HG03354 (cell line): ENCODE measurements at regions not wholly inside any gene's neighbourhood (a gene's known extent, or its start where the extent isn't known, plus 50 kb on each side); places are given as distances from the start of the nearest gene placed in this dataset.
"Not testable (repeated sequence)": the region's sequence is repeated elsewhere in the genome, so short reads cannot be mapped to it uniquely, and the experiment has no call there.

Source experiments
- ATAC-seq: cut with Tn5 transposase; IDR thresholded peaks from one replicate; pipeline ENCODE4 v1.9.1; 2021; ENCODE audit warnings: mild to moderate bottlenecking; ENCODE audit not compliant: unreplicated experiment, poor library complexity, severe bottlenecking

DNA sequence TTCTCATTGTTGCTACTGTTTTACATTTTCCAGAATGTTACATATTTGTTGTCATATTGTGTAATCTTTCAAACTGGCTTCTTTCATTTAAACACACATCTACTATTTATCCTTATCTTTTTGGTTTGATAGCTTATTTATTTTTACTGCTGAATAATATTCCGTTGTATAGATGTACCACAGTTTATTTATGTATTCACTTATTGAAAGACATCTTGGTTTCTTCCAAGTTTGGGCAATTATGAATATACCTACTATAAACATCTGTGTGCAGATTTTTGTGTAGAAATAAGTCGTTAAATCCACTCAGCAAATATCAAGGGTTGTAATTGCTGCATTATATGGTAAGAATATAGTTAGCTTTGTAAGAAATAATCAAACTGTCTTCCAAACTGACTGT lies 669.2 kb downstream of the TNS3 start:
- no peak for ATAC-seq

DNA sequence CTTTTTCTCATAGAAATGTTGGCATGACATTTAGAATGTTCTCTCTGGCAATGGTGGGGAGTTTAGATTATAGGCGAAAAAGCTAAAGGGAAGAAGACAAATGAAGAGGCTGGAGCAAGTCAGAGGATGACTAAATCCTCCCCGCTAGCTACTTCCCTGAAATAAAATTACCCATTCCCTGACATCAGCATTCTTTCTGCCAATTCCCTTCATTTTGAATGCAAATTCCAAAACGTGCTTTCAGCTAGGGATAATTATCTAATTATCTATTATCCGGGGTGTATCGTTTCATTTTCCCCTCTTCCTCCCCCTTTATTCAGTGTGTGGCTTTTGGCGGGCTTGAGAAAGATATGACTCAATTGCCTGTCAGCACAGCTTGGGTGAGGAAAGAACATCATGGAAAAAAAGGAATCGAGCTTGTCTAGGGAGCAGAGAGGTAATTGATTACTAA lies 672.3 kb downstream of the TNS3 start:
- no peak for ATAC-seq

DNA sequence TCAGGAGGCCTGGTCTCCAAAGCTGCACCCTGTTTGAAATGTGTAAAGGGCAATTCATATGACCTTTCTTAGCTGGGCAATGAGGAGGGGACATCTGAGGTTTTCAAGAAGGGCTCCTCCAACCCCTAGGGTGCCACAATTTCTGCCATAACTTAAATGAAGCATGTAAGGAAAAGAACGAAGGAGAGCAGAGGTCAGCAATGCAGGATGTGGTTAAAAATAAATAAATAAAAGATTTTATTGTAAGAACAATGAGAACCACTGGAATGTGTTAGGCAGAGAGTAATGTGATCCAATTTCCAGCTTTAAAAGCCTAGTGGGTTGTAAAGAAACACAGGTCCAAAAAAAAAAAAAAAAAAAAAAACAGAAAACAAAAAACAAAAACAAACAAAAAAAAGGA lies 673.1 kb downstream of the TNS3 start:
- ATAC-seq: no peak

DNA sequence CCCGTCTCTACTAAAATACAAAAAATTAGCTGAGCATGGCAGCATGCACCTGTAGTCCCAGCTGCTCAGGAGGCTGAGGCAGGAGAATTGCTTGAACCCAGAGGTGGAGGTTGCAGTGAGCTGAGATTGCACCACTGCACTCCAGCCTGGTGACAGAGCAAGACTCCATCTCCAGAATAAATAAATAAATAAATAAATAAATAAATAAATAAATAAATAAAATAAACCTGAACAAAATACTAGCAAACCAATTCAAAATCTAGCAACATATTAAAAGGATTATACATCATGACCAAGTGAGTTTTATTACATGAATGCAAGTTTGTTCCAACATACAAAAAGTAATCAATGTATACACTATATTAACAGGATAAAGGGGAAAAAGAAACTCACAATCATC lies 677.4 kb downstream of the TNS3 start:
- not testable (repeated sequence) for ATAC-seq

DNA sequence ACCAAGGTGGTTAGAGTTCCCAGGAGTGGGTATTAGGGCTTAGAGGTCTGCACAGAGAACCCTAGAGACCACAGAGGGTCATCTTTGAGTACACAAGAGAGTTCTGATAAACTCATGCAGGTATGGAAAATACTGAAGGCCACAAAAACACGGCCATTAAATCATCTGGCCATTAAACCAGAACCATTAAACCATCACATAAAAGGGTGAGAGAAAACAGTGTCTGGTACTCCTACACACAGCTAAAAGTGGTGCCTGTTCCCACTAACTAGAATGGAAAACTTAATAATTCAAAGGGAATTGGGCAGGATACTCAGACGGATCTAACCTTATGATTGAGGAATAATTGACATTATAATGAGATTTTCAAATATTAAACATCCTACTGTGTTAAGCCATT lies 679.4 kb downstream of the TNS3 start:
- ATAC-seq: no peak

DNA sequence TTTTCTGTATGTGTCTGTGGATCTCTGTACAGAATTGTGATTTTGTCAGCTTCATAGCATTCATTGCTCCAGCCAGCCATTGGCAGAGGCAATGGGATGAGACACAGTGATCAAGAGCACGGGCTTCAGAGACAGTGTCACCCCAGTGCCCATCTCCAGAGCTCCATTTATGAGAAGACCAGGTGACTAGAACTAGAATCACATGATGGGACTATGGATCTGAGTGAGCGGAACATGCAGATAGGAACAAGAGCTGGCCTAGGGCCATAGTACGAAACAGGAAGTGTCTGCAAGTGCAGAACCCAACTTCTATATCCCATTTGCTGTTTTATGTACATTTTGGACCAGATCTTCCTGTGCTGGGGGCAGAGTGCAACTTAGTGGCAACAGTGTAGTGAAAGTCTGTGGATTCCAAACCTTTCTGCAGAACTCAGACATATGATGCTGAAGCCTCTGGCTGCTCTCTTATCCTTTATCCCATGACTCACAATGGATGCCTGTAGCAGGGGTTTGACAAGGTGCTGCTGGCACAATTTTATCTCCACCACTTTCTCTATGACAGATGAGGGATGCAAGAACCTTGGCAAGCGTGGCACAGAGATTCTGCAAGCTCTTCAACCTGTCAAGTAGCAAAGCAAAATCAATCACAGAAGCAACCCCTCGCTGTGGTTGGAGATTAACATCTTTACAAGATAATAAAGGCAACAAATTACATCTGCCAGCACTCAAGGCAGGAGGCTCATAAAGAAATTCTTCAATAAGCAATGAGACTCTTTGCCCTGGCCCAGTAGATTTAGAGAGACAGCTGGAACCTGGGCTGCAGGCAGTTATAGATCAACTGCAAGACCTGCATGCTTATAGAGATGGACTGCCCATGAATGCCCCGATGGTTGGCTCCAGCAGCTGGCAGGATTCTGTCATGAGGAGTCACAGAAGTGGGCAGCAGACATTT lies 681.3 kb downstream of the TNS3 start:
- no peak for ATAC-seq

DNA sequence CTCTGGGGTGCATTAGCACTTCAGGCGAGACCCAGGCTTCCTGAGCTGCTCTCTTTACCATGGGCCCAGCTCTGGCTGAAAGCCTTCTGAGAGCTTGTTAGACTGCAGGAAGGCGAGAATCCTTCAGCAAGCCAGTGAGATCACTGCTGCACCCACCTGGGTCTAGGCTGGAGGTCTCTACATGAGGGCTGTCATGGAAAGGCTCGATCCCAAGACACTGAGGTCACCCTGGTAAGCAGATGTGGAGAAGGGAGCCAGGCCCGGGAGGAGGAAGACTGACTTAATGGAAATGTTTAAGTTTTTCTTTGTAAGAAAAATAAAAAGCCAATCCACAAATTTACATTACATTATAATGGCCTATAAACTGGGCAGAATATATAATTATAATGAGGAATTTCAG lies 684.5 kb downstream of the TNS3 start:
- no peak for ATAC-seq

DNA sequence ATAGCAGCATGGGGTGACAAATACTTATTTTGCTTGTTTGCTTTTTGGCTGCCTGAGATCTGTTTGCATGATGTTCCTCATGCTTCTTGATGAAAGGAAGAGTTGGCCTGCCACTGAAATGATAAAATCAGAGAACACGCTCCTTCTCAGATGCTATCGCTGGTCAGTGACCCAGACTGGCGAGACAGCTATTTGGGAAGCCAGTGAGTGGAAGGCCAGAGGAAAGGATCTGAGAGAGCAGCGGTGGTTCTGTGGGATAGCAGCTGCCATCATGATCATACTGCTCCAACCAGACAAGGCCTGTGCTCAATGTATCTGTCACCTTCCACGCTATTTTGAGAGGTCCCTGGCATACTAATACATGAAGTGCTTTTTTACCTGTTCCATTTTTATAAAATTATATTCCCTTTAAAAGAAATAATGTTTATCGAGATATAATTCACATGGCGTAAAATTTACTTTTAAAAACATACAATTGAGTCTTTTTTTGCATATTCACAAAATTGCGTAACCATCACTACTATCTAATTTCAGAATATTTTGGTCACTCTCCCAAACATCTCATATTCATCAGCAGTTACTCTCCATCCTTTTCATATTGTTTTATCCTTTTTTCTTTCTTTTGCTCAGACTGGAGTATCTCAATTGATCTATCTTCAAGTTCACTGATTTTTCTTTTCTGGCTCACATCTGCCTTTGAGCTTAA lies 695.1 kb downstream of the TNS3 start:
- ATAC-seq: no peak

DNA sequence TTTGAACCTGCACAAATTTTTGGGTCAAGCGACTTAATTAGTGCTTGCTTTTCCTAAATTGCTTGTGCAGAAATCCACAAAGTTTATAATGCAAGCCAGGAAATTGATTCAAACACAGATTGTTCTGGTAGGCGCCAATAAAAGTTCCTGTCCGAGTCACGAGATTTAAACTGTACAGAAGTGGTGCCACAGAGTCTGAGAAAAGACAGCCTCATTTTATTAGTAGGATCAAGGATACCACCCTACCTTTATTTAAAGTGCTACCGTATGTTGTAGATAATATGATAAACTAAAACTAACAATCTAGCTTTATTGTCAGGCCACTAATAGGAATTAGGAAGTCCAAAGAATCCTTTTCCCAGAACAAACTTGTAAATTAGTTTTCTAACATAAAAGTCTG lies 696.7 kb downstream of the TNS3 start:
- no peak for ATAC-seq

DNA sequence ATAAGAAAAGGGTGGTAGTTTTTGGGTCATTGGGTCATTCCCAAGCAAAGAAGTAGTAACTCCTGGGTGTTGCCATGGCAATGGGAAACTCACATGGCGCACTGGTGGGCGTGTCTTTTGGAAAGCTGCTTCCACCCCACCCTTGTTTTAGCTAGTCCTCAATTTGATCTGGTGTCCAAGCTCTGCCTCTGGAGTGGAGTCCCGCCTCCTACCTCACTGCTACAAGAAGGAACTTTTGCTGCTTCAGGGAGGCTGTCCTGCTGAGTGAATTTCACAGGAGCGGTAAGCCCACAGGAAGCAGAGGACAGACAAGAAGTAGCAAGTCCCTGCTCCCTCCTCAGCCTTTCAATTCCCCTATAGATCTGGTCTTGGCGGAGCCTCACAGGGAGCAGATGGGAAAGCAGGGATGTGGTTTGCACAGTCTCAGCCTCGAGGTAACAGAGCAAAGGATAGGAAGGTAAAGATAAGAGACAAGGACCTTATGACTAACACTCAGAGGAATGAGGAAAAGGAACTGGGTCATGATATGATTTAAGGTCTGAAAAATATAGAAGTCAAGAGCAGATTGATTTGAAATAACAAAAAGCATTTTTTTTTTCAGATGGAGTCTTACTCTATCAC lies 700.3 kb downstream of the TNS3 start:
- no peak for ATAC-seq

DNA sequence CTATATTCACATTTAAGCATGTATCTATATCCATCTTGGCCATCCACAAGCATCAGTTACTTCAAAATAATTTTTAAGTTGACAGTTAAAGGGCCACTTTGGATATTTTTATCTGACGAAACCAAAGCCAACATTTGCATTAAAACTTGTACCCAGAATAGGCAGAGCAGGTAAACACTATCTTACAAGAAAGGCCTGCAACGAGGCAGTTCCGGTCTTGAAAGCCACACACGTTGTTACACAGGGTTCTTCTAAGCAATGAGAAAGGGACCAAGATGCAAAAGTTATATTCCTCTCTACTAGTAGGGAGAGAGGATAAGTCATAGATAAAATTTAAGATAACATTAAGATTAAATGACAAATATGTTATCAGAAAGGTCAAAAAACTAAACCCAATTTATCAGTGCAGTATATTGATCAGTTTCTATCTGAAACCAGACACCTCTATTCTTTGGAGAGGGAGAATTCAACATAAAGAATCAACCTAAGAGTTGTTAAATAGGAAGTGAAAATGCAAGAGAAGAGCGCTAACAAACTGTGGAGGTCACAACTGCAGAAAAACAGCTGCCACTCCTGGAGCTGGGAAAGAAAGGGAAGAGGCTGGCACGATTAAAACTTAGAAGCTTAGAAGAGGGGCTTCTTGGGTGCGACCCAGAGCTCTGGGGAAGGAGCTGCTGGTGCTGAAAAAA lies 701.3 kb downstream of the TNS3 start:
- ATAC-seq: no peak

DNA sequence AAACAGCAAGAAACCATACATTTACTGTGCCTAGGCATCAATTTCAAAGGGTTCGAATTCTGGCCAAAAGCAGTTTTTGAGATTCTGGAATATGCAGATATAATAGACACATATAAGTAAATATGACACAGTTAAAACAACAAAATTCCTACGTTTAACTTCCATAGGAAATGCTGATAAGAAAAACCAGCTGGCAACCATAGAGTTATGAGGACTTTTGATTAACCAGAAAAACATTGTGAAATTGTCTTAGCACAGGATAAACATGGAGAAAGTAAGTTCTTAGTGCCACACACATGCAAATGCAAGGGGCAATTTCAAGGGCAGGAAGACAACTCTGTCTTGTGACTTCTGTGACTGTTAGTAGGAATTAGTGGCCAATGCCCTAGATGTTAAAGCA lies 702.1 kb downstream of the TNS3 start:
- no peak for ATAC-seq

DNA sequence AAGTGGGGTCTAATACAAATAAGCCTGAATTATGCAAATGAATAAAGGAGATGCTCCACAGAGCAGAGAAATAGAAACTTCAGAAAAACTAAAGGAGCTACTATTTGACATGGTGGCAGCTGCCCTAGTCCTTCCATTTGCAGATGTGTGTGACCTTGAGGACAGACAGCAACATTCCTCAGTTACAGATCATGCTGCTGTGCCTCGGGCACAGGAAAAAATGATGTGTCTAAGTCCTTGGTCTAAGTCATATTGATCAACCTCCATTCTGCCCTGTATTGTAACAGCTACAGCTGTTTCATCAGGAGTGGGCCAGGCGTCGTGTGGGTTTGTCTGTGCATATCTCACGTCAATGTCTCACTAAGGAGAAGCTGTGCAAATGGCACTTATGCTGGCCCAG lies 710.4 kb downstream of the TNS3 start:
- ATAC-seq: no peak

DNA sequence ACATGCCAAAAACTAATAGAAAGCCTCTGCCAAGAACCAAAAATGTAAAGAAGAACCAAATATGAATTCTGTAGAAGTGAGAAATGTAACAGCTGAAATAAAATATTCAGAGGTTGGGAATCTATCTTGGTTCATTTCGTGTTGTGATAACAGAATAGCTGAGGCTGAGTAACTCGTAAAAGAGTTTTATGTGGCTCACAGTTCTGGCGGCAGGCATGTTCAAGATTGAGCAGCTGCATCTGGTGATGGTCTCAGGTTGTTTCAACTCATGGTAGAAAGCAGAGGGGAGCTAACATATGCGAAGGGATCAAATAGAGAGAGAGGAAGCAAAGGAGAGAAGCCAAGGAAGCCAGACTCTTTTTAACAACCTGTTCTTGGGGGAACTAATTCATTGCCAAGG lies 717.2 kb downstream of the TNS3 start:
- no peak for ATAC-seq

DNA sequence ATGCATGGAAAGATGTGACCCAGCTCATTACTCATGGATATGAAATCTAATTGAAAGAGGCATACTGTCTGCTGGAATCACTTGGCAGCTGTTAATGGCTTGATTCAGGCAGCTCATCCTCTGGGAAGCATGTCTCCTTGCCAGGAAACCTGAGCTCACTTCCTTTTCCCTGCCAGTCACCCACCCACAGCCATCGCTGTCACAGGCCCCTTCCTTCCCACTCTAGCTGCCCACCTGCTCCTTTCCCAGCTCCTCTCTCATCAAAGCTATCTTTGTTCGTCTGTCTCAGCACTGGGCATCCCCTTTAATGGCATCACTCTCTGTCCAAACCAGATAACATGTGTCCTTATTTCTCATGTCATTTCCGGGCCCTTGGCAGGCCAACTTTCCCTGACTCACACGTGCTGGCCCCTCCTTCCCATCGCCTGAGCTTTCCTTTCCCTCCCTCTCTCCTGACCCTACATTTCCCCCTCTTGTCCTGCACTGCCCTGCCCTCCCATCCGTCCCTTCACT lies 721.9 kb downstream of the TNS3 start:
- no peak for ATAC-seq

DNA sequence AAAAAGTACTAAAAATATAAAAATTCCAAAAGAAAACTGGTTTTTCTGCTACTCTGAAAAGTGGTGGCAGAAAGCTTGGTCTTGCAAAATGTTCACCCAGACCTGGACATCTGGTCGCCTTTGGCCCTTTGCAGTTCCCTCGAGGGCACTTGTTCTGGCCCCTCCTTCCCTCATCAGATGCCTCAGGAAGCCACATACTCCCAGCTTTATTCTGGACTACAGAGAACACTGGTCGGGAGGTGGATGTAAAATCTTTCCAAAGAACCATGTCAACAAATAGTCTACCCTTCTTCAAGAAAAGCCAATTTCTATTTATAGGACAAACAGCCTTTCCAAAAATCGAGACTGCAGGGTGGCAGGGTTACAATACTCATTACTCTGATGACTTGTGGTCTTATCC lies 726.1 kb downstream of the TNS3 start:
- no peak for ATAC-seq

DNA sequence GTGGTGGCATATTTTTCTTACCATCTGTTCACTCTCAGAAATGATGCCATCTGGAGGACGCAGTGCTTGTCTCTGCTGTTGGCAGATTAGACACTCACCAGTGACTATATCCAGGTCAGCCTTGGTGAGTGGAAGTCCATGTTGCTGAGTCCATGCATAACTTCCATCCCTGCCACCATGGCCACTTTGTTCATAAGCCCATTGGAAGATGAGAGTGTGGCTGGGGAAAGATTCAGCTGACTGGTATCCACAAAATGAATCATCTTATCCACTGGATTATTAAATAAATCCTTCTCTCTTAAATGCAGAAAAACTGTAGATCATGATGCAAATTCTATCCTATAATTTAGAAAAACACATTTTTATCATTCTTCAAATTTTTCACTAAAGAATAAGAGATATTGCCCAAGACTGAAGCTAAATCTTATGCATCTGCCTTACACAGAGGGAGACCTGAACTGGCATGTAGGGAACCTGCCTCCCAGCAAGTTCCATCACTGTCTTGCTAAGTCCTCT lies 726.9 kb downstream of the TNS3 start:
- ATAC-seq: no peak

DNA sequence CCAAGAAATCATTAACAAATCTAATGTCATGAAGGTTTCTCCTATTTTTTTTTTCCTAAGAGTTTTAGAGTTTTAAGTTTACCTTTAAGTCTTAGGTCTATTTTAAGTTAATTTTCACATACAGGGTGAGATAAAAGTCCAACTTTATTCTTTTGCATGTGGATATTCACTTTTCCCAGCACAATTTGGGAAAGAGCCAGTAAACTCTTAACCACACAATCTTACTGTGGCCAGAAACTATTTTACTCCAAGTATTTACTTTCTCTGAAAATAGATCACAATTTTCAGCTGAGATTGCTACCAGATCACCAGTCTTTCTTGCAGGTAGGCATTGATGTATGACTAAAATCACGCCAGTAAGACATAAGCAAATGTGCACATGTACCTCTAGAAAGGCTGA lies 728.5 kb downstream of the TNS3 start:
- ATAC-seq: no peak

DNA sequence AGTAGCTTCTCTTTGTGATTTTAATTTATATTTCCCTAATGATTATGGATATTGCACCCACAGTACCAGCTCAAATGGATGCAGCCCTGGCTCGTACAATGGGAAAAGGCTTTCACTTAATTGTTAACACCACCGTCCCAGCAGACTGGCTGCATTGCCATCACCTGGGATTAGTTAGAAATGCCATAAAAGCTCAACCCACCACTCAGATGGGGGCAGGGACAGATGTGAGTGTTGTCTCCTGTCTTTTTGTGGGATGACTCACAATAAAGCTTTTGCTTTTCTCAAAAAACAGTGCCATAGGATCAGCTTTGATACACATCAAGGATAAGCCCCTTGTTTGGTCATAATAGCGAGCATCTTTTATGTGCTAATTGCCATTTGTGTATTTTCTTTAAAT lies 729.1 kb downstream of the TNS3 start:
- ATAC-seq: no peak
